ENCODE measurements at regions not wholly inside any gene's neighbourhood (a gene's known extent, or its start where the extent isn't known, plus 50 kb on each side); places are given as distances from the start of the nearest gene placed in this dataset.

DNA sequence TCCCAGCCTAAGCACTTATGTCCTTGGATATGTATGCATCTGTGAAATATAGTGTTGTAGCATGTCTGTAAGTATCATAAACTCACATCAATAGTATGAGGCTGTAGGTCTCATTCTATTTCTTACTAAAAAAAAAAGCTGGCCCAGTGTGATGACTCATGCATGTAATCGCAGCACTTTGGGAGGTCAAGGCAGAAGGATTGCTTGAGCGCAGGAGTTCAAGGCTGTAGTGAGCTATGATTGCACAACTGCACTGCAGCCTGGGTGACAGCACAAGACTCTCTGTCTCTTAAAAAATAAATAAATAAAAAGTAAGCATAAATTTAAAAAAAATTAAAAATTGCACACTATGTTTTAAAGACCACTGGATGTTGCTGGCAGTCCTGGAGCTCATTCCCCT lies 79.1 kb upstream of the SPATA13 start:
- TF ChIP-seq POLR2A (IDR thresholded peaks at IDR 0.05) = no peak
- TF ChIP-seq CTCF (IDR thresholded peaks at IDR 0.05) = no peak
- TF ChIP-seq POLR2AphosphoS5 (IDR thresholded peaks at IDR 0.05) = no peak

Data from upper lobe of left lung (tissue), 4 donors.